Neural cell (in vitro differentiated cells): ENCODE measurements at regions not wholly inside any gene's neighbourhood (a gene's known extent, or its start where the extent isn't known, plus 50 kb on each side); places are given as distances from the start of the nearest gene placed in this dataset.

Experiments
- H2AFZ ChIP-seq: fragments of 200-600, 300-800 bp; sonication (generic), shearing (Covaris generic); 2 replicates; pipeline ENCODE4 v1.6.0; 2014; ENCODE audit warnings: low read depth, mild to moderate bottlenecking, antibody characterized with exemption, low read length, moderate library complexity
- H3F3A ChIP-seq: fragments of 200-600 bp; shearing (Covaris generic); 2 replicates; pipeline ENCODE4 v1.6.1; 2016; ENCODE audit warnings: mild to moderate bottlenecking, moderate library complexity, mixed read lengths, antibody characterized with exemption, low read length; ENCODE audit not compliant: insufficient read depth, poor library complexity, severe bottlenecking
- H3K27ac ChIP-seq: fragments of 200-600, 300-800 bp; sonication (generic), shearing (Covaris generic); 2 replicates; pipeline ENCODE4 v1.5.1; 2014; ENCODE audit warnings: mild to moderate bottlenecking, low read length, moderate library complexity
- H3K27me3 ChIP-seq: fragments of 300-800, 200-600 bp; sonication (generic), shearing (Covaris generic); 2 replicates; pipeline ENCODE4 v1.6.0; 2014; ENCODE audit warnings: mild to moderate bottlenecking, low read depth, low read length, moderate library complexity; ENCODE audit not compliant: insufficient read depth
- H3K36me3 ChIP-seq: fragments of 300-800, 200-600 bp; sonication (generic), shearing (Covaris generic); 2 replicates; pipeline ENCODE4 v1.5.1; 2014; ENCODE audit warnings: mild to moderate bottlenecking, antibody characterized with exemption, low read length, moderate library complexity; ENCODE audit not compliant: insufficient read depth
- H3K4me2 ChIP-seq: fragments of 300-800, 200-600 bp; sonication (generic), shearing (Covaris generic); 2 replicates; pipeline ENCODE4 v1.6.0; 2014; ENCODE audit warnings: mild to moderate bottlenecking, low read length
- H3K4me3 ChIP-seq: fragments of 300-800, 200-600 bp; sonication (generic), shearing (Covaris generic); 2 replicates; pipeline ENCODE4 v1.5.1; 2014; ENCODE audit warnings: mild to moderate bottlenecking, low read length, moderate library complexity
- H3K79me2 ChIP-seq: fragments of 200-600 bp; shearing (Covaris generic); replicated peaks from 2 replicates; pipeline ENCODE4 v1.6.0; 2014; ENCODE audit warnings: mild to moderate bottlenecking, low read length, moderate library complexity; ENCODE audit not compliant: insufficient read depth
- H3K9ac ChIP-seq: fragments of 300-800, 200-600 bp; sonication (generic), shearing (Covaris generic); 2 replicates; pipeline ENCODE4 v1.6.1; 2016; ENCODE audit warnings: mild to moderate bottlenecking, low read length, mixed read lengths
- H3K9me2 ChIP-seq: fragments of 200-600 bp; shearing (Covaris generic); 2 replicates; pipeline ENCODE4 v1.6.1; 2016; ENCODE audit warnings: mild to moderate bottlenecking, low read length, mixed read lengths; ENCODE audit not compliant: insufficient read depth
- H3K9me3 ChIP-seq: fragments of 200-600, 300-800 bp; sonication (generic), shearing (Covaris generic); 2 replicates; pipeline ENCODE4 v1.6.1; 2016; ENCODE audit warnings: mild to moderate bottlenecking, mixed run types, low read length, moderate library complexity, mixed read lengths
- H4K20me1 ChIP-seq: fragments of 200-600 bp; shearing (Covaris generic); 2 replicates; pipeline ENCODE4 v1.6.1; 2016; ENCODE audit warnings: mild to moderate bottlenecking, mixed run types; ENCODE audit not compliant: insufficient read depth
- EP300 ChIP-seq: fragments of 450-650 bp; conservative IDR thresholded peaks from 2 replicates; pipeline ENCODE4 v1.6.1; 2014; ENCODE audit warnings: antibody characterized with exemption, mild to moderate bottlenecking, moderate library complexity; ENCODE audit not compliant: poor library complexity, severe bottlenecking
- EZH2 ChIP-seq: fragments of 200-600, 300-800 bp; shearing (Covaris generic), sonication (generic); IDR thresholded peaks from 2 replicates; pipeline ENCODE4 v1.6.1; 2014; ENCODE audit warnings: antibody characterized with exemption, low read length, borderline replicate concordance, mild to moderate bottlenecking; ENCODE audit not compliant: insufficient read depth, poor library complexity, severe bottlenecking
- MXI1 ChIP-seq: fragments of 450-650 bp; conservative IDR thresholded peaks from 2 replicates; pipeline ENCODE4 v1.6.1; 2014; ENCODE audit warnings: antibody characterized with exemption, mild to moderate bottlenecking; ENCODE audit not compliant: poor library complexity, severe bottlenecking
- POLR2AphosphoS5 ChIP-seq: IDR thresholded peaks from 2 replicates; pipeline ENCODE4 v1.6.1; 2012
- RAD21 ChIP-seq: fragments of 450-650 bp; conservative IDR thresholded peaks from 2 replicates; pipeline ENCODE4 v1.6.1; 2014; ENCODE audit warnings: antibody characterized with exemption, mild to moderate bottlenecking, moderate library complexity
- SMC3 ChIP-seq: fragments of 450-650 bp; conservative IDR thresholded peaks from 2 replicates; pipeline ENCODE4 v1.6.1; 2014; ENCODE audit warnings: antibody characterized with exemption, mild to moderate bottlenecking, moderate library complexity; ENCODE audit not compliant: poor library complexity
- TAF1 ChIP-seq: IDR thresholded peaks from 2 replicates; pipeline ENCODE4 v1.6.1; 2012; ENCODE audit warnings: low read depth
- TF ChIP-seq, protein P1 (sequence below): IDR thresholded peaks from 2 replicates; pipeline ENCODE4 v1.6.1; 2012; ENCODE audit warnings: borderline replicate concordance
- TF ChIP-seq, protein P2 (sequence below): fragments of 450-650 bp; IDR thresholded peaks from 2 replicates; pipeline ENCODE4 v1.5.1; 2014; ENCODE audit warnings: antibody characterized with exemption, mild to moderate bottlenecking, moderate library complexity; ENCODE audit not compliant: poor library complexity, severe bottlenecking

DNA sequence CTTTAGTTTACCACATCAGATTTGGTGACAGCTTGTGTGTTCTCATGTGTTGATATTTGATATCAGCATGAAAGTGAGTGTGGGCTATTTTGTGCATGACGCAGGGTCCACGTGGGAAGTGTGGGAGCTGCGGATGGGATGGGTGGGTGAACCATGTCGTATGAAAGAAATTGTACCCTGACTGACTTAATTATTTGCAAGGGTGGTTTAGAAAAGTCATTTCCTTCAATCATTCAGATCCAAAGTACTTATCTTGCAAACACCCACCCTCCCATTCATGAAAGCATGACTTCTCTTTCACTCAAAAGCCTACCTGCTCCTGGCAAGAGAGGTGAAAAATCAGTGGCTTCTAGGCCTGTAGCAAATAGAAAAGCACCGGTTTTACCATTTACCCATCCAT is 91.8 kb upstream of the BACH2 start:
- no peak overlapping the region for H2AFZ ChIP-seq
- H3K27me3 ChIP-seq: no peaks in the 10 kb centered on the region
- no peak overlapping the region for H3K27ac ChIP-seq
- no peaks in the 10 kb centered on the region for H3K9me3 ChIP-seq
- no peaks in the 10 kb centered on the region for H3K79me2 ChIP-seq
- no peaks in the 10 kb centered on the region for H4K20me1 ChIP-seq
- no peak for TF ChIP-seq EZH2
- TF ChIP-seq TAF1: no peak
- TF ChIP-seq SMC3: no peak
- TF ChIP-seq POLR2AphosphoS5: no peak
- TF ChIP-seq, protein P1, sequence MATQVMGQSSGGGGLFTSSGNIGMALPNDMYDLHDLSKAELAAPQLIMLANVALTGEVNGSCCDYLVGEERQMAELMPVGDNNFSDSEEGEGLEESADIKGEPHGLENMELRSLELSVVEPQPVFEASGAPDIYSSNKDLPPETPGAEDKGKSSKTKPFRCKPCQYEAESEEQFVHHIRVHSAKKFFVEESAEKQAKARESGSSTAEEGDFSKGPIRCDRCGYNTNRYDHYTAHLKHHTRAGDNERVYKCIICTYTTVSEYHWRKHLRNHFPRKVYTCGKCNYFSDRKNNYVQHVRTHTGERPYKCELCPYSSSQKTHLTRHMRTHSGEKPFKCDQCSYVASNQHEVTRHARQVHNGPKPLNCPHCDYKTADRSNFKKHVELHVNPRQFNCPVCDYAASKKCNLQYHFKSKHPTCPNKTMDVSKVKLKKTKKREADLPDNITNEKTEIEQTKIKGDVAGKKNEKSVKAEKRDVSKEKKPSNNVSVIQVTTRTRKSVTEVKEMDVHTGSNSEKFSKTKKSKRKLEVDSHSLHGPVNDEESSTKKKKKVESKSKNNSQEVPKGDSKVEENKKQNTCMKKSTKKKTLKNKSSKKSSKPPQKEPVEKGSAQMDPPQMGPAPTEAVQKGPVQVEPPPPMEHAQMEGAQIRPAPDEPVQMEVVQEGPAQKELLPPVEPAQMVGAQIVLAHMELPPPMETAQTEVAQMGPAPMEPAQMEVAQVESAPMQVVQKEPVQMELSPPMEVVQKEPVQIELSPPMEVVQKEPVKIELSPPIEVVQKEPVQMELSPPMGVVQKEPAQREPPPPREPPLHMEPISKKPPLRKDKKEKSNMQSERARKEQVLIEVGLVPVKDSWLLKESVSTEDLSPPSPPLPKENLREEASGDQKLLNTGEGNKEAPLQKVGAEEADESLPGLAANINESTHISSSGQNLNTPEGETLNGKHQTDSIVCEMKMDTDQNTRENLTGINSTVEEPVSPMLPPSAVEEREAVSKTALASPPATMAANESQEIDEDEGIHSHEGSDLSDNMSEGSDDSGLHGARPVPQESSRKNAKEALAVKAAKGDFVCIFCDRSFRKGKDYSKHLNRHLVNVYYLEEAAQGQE: no peak
- TF ChIP-seq MXI1: no peak
- TF ChIP-seq RAD21: no peak
- TF ChIP-seq, protein P2, sequence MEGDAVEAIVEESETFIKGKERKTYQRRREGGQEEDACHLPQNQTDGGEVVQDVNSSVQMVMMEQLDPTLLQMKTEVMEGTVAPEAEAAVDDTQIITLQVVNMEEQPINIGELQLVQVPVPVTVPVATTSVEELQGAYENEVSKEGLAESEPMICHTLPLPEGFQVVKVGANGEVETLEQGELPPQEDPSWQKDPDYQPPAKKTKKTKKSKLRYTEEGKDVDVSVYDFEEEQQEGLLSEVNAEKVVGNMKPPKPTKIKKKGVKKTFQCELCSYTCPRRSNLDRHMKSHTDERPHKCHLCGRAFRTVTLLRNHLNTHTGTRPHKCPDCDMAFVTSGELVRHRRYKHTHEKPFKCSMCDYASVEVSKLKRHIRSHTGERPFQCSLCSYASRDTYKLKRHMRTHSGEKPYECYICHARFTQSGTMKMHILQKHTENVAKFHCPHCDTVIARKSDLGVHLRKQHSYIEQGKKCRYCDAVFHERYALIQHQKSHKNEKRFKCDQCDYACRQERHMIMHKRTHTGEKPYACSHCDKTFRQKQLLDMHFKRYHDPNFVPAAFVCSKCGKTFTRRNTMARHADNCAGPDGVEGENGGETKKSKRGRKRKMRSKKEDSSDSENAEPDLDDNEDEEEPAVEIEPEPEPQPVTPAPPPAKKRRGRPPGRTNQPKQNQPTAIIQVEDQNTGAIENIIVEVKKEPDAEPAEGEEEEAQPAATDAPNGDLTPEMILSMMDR: no peak
- TF ChIP-seq EP300: no peak
- no peak overlapping the region for H3K9ac ChIP-seq
- H3K36me3 ChIP-seq: no peaks in the 10 kb centered on the region
- H3K4me3 ChIP-seq: no peak overlapping the region
- no peak overlapping the region for H3K4me2 ChIP-seq
- H3K9me2 ChIP-seq: no peaks in the 10 kb centered on the region
- no peaks in the 10 kb centered on the region for H3F3A ChIP-seq

DNA sequence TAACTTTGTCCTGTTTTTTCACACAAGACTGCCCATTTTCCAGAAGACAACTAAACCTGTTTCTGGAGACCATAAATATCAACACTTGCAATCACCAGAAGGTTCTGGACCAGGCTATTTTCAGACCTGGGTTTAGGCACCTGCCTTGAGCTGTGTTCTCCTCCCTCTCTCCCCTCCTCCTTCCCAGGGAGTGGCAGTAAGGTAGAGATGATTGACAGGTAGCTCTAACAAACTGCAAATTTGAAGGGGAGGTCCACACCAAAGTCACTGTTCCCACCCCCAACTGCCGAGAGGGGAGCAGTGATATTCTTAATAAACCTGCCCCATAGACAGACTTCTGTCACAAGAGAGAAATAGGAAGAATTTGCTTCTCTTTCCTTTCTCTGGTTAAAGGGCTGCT is 91.2 kb upstream of the BACH2 start:
- H3K27me3 ChIP-seq: no peaks in the 10 kb centered on the region
- H3K9me3 ChIP-seq: no peaks in the 10 kb centered on the region
- no peaks in the 10 kb centered on the region for H3K9me2 ChIP-seq
- H3K79me2 ChIP-seq: no peaks in the 10 kb centered on the region
- TF ChIP-seq SMC3 (no peak), EZH2 (no peak), EP300 (no peak)
- TF ChIP-seq, protein P1: no peak
- H3K27ac ChIP-seq: no peak overlapping the region
- no peak overlapping the region for H3K4me3 ChIP-seq
- no peak overlapping the region for H2AFZ ChIP-seq
- no peaks in the 10 kb centered on the region for H3F3A ChIP-seq
- H3K4me2 ChIP-seq: no peak overlapping the region
- H3K9ac ChIP-seq: no peak overlapping the region
- H4K20me1 ChIP-seq: no peaks in the 10 kb centered on the region
- H3K36me3 ChIP-seq: no peaks in the 10 kb centered on the region
